OCI-M2 (cell line): ENCODE measurements at regions not wholly inside any gene's neighbourhood (a gene's known extent, or its start where the extent isn't known, plus 50 kb on each side); places are given as distances from the start of the nearest gene placed in this dataset.

ENCODE experiments used
- DNase-seq: peaks from one replicate; lab custom pipeline; 2025; ENCODE audit not compliant: unreplicated experiment; lab: John Stamatoyannopoulos, UW

- DNase-seq: no peak
Measured at GRCh38 chr11:97361812-97362378, 972.1 kb downstream of the JRKL start.

DNA sequence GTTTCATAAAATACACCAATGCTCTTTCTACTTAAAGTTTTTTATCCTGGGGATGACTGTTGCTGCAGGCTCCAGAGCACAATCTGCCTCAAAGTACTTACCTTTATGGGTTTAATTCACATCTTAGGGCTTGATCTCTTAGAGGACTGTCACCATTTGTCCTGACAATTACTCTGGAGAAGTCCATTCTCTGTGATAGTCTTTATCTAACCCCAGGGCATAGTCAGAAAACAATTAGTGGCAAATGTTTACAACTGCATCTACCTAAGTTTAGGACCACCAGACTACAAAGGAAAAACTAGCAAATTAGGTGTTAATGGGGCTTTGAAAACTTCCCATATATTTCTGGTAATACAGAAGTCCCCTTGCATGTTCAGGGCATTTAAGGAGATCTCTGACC lies 973.5 kb downstream of the JRKL start:
- no peak for DNase-seq

DNA sequence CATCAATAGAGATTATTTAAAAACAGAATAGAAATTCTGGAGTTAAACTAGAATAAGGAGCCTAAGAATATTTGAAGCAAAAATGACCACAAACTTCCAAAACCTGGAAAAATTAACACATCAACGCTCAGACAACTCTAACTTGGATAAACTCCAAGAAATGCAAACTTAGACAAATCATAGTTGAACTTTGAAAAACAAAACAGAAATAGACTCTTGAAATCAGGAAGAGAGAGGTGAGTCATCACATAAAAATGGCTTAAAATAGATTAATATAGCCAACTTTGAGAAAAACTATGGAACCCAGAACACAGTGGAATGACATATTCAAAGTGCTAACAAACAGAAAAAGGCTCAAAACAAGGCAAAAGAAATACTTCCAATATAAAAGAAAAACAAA lies 974.2 kb downstream of the JRKL start:
- DNase-seq: no peak

- DNase-seq: no peak
Measured at GRCh38 chr11:97367406-97368083, 977.7 kb downstream of the JRKL start.

DNA sequence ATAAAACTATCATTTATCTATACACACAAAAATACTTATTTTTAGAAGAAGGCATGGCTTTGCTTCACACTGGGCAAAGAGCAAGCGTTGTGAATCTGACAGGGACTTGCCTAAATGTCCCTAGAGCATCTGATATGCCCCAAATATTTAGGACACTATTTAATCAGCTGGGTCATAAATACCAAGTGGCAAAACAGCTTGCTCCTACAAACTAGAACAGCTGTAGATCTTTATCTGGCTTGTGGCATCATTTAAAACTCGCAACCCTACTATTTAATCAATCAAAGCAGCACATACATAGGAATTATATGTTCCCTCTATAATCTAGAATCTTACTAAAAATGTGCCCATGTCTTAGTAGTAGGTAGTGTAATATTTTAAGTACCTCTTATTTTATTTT lies 999.5 kb downstream of the JRKL start:
- no peak for DNase-seq

DNA sequence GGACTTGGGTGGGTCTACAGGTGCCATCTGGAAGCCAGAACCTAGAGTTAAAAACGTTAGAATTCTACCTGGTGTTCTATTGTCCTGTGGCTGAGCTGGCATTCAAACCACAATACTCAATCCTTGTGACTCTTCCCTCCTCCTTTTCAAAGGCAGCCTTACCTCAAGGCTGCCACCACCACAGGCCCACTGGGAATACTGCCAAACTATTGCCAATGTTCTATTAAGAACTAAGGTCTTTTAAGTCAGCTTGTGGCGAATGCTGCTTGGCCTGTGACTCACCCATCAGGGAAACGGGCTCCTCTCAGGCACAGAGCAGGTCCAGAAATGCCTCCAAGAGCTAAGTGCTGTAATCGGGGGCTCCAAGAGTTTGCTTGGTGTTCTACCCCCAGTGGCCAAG lies 1008.4 kb downstream of the JRKL start:
- DNase-seq: no peak

DNA sequence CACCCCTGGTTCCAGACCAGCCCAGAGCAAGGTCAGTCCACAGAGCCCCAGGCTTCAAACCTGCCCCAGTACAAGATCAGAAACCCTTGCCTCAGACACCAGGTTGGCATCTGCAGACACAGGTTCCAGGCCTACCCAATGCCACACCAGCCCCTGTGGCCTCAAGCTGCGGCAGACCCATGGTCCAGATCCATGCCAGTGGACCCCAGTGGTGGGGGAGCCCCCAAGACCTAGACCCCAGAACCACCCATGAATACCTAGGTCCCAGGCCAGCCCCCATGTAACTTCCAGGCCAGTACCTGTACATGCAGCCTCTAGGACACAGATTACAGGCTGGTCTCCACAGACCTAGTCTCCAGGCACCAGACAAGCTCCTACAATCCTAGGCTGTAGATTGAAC lies 1019.3 kb downstream of the JRKL start:
- no peak for DNase-seq

GRCh38 chr11:97414801-97415200 lies 1025.0 kb downstream of the JRKL start:
- DNase-seq: no peak

DNA sequence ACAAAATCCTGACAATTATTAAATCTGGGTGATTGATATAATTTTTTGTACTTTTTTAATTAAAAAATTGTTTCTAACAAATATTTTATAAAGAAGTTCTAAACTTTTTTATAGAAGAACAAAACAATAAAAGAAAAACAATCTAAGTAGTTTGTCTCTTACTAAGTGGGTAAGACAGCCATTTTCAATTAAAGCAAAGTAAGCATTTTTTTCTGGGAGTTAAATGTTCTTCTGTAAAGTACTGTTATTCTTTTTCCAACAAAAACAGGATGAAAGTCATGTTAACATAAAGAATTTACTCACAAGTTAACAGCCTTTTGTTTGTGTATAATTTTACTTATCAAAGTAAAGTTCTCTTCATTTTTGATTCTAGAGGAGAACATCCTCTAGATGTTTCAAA lies 1029.9 kb downstream of the JRKL start:
- DNase-seq: no peak

GRCh38 chr11:97428247-97428790 lies 1038.5 kb downstream of the JRKL start:
- DNase-seq: no peak

- no peak for DNase-seq
Measured at GRCh38 chr11:97430877-97431276, 1041.1 kb downstream of the JRKL start.

- DNase-seq: no peak
Measured at GRCh38 chr11:97432926-97433325, 1043.1 kb downstream of the JRKL start.

- no peak for DNase-seq
Measured at GRCh38 chr11:97445561-97445960, 1055.7 kb downstream of the JRKL start.

GRCh38 chr11:97451441-97451840 lies 1061.6 kb downstream of the JRKL start:
- DNase-seq: no peak

DNA sequence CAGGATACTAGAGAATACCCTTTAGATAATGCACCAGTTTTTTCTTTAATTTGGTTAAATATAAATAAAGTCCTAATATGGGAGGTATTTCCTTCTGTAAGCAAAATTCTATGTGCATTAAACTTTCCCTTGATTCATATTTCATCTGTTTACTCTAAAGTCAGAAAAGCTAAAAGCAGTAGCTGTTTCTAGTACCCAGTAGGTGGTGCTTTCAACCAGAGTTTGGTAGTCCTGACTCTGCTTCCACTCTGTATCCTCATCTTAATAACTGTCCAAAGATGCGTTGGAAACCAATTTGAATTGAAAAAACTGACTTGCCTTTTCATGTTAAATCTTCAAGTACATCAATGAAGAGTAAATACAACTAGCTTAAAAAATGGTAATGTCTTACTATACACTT lies 1065.2 kb downstream of the JRKL start:
- no peak for DNase-seq

DNA sequence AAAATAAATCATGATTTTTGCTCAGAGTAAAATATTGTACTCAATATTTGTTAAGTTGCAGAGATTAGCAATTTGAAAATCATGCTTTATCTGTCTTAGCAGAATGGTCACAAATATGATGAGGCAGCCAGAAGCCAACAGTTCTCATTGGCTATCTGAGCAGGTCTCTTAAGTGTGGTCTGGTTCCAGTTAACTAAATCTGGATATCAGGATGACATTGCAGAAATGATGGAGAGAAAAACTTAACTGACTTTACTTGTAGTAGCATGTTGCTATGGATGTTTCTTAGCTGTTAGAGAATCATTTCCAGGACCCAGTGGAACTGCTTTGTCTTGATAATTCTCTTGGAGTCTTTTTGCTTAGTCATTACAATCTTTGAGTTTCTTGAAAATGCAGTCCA lies 1070.3 kb downstream of the JRKL start:
- DNase-seq: no peak

- DNase-seq: no peak
Measured at GRCh38 chr11:97461044-97461880, 1071.4 kb downstream of the JRKL start.

DNA sequence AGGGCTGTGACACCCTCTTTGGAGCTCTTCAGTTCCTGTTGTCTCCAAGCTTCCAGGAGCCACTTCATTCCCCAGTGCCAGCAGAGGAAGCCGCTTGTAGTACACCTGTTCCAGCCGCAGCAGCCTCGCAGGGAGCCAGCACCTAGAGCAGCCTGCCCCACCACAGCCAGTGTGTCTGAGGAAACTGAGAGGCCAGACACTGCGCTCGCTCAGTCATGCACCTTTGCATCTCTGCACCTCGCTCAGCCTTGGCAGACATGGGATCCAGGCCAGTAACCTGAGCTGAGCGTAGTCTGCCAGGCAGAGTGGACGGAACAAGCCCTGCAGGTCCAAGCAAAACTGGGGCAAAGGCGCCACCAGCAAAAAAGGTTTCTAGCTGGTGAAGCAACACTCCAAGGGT lies 1072.1 kb downstream of the JRKL start:
- no peak for DNase-seq

GRCh38 chr11:97463891-97464290 lies 1074.1 kb downstream of the JRKL start:
- DNase-seq: no peak

DNA sequence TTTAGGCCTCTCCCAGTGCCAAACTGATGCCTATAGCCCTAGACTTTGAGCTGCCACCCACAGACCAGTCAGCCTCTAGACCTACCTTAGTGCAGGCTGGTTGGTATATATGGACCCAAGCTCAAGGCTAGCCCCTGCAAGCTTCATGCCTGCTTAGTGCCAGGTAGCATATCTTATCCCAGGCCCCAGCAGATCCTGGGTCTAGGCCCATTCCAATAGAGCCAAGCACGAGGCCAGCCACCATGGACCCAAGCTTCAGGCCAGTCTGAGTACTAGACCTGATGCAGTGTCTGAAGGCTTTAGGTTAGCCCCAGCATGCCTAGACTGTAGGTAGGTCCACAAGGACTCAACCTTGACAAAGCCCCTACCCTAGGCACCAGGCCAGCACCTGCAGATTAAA lies 1081.7 kb downstream of the JRKL start:
- DNase-seq: no peak

- DNase-seq: no peak
Measured at GRCh38 chr11:97487387-97487786, 1097.6 kb downstream of the JRKL start.

- DNase-seq: no peak
Measured at GRCh38 chr11:97498891-97499290, 1109.1 kb downstream of the JRKL start.
